ENCODE measurements at regions not wholly inside any gene's neighbourhood (a gene's known extent, or its start where the extent isn't known, plus 50 kb on each side); places are given as distances from the start of the nearest gene placed in this dataset.
"Not testable (repeated sequence)": the region's sequence is repeated elsewhere in the genome, so short reads cannot be mapped to it uniquely, and the experiment has no call there.

DNA sequence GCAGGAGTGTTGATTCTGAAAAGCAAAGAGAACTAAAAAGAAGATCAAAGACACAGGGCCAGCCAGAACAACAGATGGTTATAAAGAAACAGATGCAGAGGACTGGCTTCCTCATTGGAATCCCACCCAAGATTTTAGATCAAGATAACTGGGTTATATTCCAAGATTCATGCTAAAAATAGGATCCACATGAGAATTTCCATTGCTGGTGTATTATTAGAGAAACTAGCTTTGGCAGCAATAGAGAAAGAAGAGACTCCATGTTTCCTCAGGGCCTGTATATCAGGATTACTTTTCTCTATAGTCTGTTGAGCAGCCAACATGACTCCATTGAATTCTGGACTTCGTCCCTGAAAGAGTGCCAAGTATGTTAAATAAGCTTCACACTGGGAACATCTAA lies 367.3 kb downstream of the TUSC1 start:
- Histone ChIP-seq H3K9me3 (no peaks in the 10 kb centered on the region), H3K4me3 (no peak overlapping the region), H4K20me1 (no peaks in the 10 kb centered on the region), H3K36me3 (no peaks in the 10 kb centered on the region), H3K4me2 (no peak overlapping the region), H3K9ac (no peak overlapping the region), H3K27me3 (no peaks in the 10 kb centered on the region), H3K4me1 (no peaks in the 10 kb centered on the region), H3K27ac (no peak overlapping the region)
- TF ChIP-seq Cebpa-rat (IDR thresholded peaks at IDR 0.05), result no peak

DNA sequence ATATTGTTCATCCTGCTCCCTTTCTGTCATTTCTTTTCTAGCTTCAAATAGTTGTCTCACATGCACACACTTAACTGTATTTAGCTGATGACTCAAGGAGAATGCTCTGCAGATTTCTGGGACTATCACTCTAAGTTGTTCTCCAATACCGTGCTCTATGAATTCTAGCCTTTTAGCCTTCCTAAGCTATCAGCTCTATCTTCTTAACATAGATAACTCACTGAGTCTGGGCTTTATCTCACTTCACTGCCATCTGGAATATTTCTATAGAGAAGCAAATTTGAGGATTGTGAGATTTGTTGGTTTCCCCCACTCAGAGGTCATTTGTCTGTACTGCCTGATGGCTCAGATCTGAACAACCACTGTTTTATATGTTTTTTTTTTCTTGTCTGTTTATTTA lies 369.7 kb downstream of the TUSC1 start:
- no peak overlapping the region for H3K9ac ChIP-seq
- H3K4me1 ChIP-seq, result no peaks in the 10 kb centered on the region
- no peaks in the 10 kb centered on the region for H3K27me3 ChIP-seq
- no peak for TF ChIP-seq Cebpa-rat (IDR thresholded peaks at IDR 0.05)
- no peaks in the 10 kb centered on the region for H3K36me3 ChIP-seq
- H3K4me2 ChIP-seq, result no peak overlapping the region
- H3K9me3 ChIP-seq, result no peaks in the 10 kb centered on the region
- H4K20me1 ChIP-seq, result no peaks in the 10 kb centered on the region
- no peak overlapping the region for H3K4me3 ChIP-seq
- no peak overlapping the region for H3K27ac ChIP-seq

DNA sequence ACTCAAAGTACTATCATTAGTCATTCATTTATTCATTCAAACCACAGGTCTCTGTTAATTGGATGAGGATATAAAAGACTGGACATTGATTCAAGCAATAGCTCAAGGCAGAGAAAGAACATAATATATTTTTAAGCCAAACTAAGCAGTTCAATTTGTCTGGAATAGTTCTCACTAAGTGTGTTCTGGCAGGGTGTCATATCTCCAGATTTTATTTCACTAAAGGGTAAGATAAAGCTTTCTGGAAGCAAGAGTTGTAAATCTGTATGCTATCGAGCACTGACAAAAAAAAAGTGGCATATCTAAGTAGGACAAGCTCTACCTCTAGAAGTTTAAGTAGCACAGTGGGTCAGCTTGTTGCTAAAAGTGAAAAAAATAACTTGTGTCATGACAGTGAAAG lies 375.6 kb downstream of the TUSC1 start:
- H3K9me3 ChIP-seq, result no peaks in the 10 kb centered on the region
- no peak for TF ChIP-seq Cebpa-rat (IDR thresholded peaks at IDR 0.05)
- H3K27me3 ChIP-seq, result no peaks in the 10 kb centered on the region
- H3K4me2 ChIP-seq, result no peak overlapping the region
- no peaks in the 10 kb centered on the region for H4K20me1 ChIP-seq
- H3K9ac ChIP-seq, result no peak overlapping the region
- H3K27ac ChIP-seq, result no peak overlapping the region
- H3K36me3 ChIP-seq, result no peaks in the 10 kb centered on the region
- H3K4me3 ChIP-seq, result no peak overlapping the region
- no peaks in the 10 kb centered on the region for H3K4me1 ChIP-seq

DNA sequence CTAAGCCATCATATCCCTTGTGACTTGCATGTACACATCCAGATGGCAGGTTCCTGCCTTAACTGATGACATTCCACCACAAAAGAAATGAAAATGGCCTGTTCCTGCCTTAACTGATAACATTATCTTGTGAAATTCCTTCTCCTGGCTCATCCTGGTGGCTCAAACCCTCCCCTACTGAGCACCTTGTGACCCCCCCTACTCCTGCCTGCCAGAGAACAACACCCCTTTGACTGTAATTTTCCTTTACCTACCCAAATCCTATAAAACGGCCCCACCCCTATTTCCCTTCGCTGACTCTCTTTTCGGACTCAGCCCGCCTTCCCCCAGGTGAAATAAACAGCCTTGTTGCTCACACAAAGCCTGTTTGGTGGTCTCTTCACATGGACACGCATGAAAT lies 390.0 kb downstream of the TUSC1 start:
- not testable (repeated sequence) for H3K36me3 ChIP-seq, H3K27ac ChIP-seq, H3K9me3 ChIP-seq, H4K20me1 ChIP-seq, H3K9ac ChIP-seq, H3K27me3 ChIP-seq, H3K4me3 ChIP-seq, H3K4me1 ChIP-seq, H3K4me2 ChIP-seq

DNA sequence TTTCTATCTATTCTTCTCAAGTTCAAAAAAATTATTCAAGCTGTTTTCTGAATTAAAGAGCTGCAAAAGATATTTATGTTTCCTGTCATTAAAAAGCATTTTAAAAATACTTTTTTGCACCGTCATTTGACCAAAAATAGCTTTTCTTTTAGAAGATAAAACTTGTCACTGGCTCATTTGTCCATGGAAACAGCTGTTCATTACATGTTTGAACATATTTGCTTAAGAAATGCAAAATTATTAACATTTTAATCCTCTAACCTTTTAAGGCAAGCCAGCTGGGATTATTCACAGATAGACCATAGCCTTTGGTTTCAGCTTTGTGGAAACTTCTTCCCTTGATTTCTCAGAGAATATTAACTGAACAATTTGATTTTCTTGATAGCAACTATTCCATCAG lies 393.9 kb downstream of the TUSC1 start:
- Histone ChIP-seq H3K27me3 (no peaks in the 10 kb centered on the region), H3K4me1 (no peaks in the 10 kb centered on the region), H4K20me1 (no peaks in the 10 kb centered on the region), H3K9ac (no peak overlapping the region), H3K9me3 (no peaks in the 10 kb centered on the region), H3K4me3 (no peak overlapping the region), H3K27ac (no peak overlapping the region), H3K36me3 (no peaks in the 10 kb centered on the region), H3K4me2 (no peak overlapping the region)
- TF ChIP-seq Cebpa-rat (IDR thresholded peaks at IDR 0.05), result no peak

DNA sequence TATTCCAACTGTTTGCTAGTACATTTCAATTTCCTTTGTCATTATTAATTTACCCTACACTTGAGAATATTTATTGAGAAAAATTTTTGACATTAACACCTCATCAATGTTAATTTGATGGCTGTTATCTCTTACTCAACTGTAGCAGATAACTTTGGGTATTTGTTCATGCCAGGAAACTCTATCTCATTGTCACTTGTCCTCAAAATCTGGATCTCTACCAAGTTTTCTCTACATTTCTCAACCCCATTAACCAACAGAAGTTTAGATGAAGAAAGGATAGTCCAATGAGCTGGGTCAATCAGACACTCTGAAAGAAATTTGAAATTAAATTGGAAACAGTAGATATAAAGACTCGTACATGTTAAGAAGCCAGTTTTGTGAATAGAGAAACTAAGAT lies 395.3 kb downstream of the TUSC1 start:
- H3K36me3 ChIP-seq, result no peaks in the 10 kb centered on the region
- H3K4me3 ChIP-seq, result no peak overlapping the region
- TF ChIP-seq Cebpa-rat (IDR thresholded peaks at IDR 0.05), result no peak
- H3K9ac ChIP-seq, result no peak overlapping the region
- no peaks in the 10 kb centered on the region for H3K27me3 ChIP-seq
- H3K27ac ChIP-seq, result no peak overlapping the region
- H3K4me1 ChIP-seq, result no peaks in the 10 kb centered on the region
- no peak overlapping the region for H3K4me2 ChIP-seq
- no peaks in the 10 kb centered on the region for H4K20me1 ChIP-seq
- no peaks in the 10 kb centered on the region for H3K9me3 ChIP-seq

DNA sequence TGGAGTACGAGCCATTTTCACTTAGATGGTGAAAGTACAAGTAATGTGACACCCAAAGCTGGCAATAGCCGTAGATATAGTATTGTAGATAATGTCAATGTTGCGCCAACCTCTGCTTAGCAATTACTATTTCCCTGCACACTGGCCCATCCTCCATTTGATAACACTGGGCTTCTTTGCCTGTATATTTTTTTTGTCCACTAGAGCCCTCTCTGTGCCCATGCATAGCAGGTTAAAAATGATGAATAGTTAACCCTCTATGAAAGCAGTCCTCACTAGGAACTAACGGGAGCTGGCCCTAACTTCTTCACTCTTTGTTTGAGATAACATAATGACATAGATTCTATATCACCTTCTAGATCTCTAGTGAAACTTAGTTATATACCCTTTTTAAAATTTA lies 416.8 kb downstream of the TUSC1 start:
- Histone ChIP-seq H3K27ac (no peak overlapping the region), H3K9me3 (no peaks in the 10 kb centered on the region), H3K9ac (no peak overlapping the region), H3K4me2 (no peak overlapping the region), H3K36me3 (no peaks in the 10 kb centered on the region), H3K27me3 (no peaks in the 10 kb centered on the region), H4K20me1 (no peaks in the 10 kb centered on the region), H3K4me1 (no peaks in the 10 kb centered on the region), H3K4me3 (no peak overlapping the region)
- no peak for TF ChIP-seq Cebpa-rat (IDR thresholded peaks at IDR 0.05)

DNA sequence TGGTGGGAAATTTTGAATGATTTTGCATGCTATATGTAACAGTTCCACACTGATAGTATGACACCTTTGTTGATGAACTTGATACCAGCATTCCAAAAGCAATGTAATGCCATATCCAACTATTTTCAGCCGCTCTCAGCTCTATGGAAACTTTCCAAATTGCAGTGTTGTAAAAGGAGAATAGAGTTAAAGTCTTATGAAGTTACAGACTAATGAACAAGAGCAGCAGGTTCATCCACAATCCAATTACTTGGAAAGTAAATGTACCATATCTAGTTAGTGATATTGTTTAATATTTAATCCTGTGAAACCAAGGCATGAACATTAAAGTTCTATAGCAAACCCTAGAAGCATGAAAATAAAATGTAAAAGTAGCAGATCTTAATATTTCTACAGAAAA lies 418.2 kb downstream of the TUSC1 start:
- H3K4me1 ChIP-seq, result no peaks in the 10 kb centered on the region
- no peak overlapping the region for H3K9ac ChIP-seq
- no peak for TF ChIP-seq Cebpa-rat (IDR thresholded peaks at IDR 0.05)
- H3K27me3 ChIP-seq, result no peaks in the 10 kb centered on the region
- no peaks in the 10 kb centered on the region for H3K36me3 ChIP-seq
- H3K4me2 ChIP-seq, result no peak overlapping the region
- no peak overlapping the region for H3K27ac ChIP-seq
- H3K4me3 ChIP-seq, result no peak overlapping the region
- no peaks in the 10 kb centered on the region for H3K9me3 ChIP-seq
- H4K20me1 ChIP-seq, result no peaks in the 10 kb centered on the region

DNA sequence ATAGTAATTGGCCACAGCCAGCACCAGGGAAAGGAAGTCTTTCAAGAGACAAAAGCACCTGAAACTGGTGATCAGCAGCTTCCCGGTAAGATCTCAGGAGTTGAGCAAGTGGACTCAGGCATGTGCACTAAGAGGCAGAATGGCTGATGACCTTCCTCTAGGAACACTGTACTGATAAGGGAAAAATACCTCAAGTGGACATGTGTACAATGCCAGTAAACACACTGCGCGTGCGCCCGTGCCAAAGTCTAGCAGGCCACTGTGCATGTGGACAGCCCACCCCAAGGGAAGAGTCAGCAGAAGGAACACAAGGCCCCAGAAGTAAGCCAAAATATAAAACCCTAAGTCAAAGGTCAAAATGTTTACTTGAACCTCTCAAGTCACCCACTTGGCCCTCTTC lies 423.0 kb downstream of the TUSC1 start:
- no peak overlapping the region for H3K4me2 ChIP-seq
- H3K4me1 ChIP-seq, result no peaks in the 10 kb centered on the region
- no peaks in the 10 kb centered on the region for H3K36me3 ChIP-seq
- no peak overlapping the region for H3K4me3 ChIP-seq
- H4K20me1 ChIP-seq, result no peaks in the 10 kb centered on the region
- no peak overlapping the region for H3K9ac ChIP-seq
- TF ChIP-seq Cebpa-rat (IDR thresholded peaks at IDR 0.05), result no peak
- H3K27me3 ChIP-seq, result no peaks in the 10 kb centered on the region
- H3K9me3 ChIP-seq, result no peaks in the 10 kb centered on the region
- H3K27ac ChIP-seq, result no peak overlapping the region

DNA sequence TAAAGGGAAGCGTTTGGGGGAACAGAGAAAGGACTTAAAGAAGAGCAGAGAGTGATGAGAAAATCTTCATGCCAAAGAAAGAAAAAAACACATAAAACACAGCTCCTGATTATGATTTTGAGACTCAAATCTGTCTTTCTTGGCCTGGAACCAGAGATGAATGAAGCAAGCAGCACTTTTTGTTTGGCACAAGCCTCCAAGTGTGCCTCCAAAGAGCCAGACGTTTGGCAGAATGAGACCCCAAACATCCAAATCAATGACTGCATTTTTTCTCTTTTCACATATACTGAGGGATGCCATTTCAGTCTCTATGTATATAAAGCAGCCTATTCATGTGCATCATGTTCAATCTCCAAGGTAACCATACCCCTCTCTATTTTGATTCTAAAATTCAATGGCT lies 424.2 kb downstream of the TUSC1 start:
- H3K9ac ChIP-seq, result no peak overlapping the region
- H3K9me3 ChIP-seq, result peaks cover 7% of the 10 kb centered on the region
- H3K4me2 ChIP-seq, result no peak overlapping the region
- TF ChIP-seq Cebpa-rat (IDR thresholded peaks at IDR 0.05), result no peak
- no peak overlapping the region for H3K4me3 ChIP-seq
- H3K4me1 ChIP-seq, result no peaks in the 10 kb centered on the region
- H3K27me3 ChIP-seq, result no peaks in the 10 kb centered on the region
- H4K20me1 ChIP-seq, result no peaks in the 10 kb centered on the region
- no peaks in the 10 kb centered on the region for H3K36me3 ChIP-seq
- no peak overlapping the region for H3K27ac ChIP-seq

DNA sequence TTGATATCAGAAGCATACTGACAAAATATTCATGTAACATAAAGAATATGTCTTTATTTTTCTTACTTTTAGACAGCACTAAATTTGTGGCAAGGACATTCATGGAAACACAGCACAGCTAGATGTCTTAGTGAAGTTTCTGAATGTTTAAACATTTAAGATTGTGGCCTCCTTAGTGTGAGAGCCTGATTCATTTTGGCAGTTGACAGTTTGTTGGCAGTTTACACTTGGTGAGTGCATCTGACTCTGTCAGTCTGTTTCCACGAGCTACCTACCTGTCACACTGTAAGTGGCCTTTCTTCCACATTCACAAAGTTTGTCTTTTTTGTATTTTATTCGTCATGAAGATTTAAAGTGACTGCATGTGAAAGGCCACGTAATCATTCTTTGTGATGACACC lies 436.8 kb downstream of the TUSC1 start:
- no peaks in the 10 kb centered on the region for H3K9me3 ChIP-seq
- no peak for TF ChIP-seq Cebpa-rat (IDR thresholded peaks at IDR 0.05)
- no peak overlapping the region for H3K4me3 ChIP-seq
- no peaks in the 10 kb centered on the region for H3K36me3 ChIP-seq
- H3K4me2 ChIP-seq, result no peak overlapping the region
- no peak overlapping the region for H3K9ac ChIP-seq
- H3K27me3 ChIP-seq, result no peaks in the 10 kb centered on the region
- no peaks in the 10 kb centered on the region for H4K20me1 ChIP-seq
- H3K27ac ChIP-seq, result no peak overlapping the region
- H3K4me1 ChIP-seq, result no peaks in the 10 kb centered on the region
